Ishikawa (cell line): ENCODE measurements at regions not wholly inside any gene's neighbourhood (a gene's known extent, or its start where the extent isn't known, plus 50 kb on each side); places are given as distances from the start of the nearest gene placed in this dataset.

ENCODE experiments used
- CEBPB ChIP-seq: IDR thresholded peaks from 2 replicates; pipeline ENCODE4 v1.6.1; 2012
- CREB1 ChIP-seq: IDR thresholded peaks from 2 replicates; pipeline ENCODE4 v1.6.1; 2012; ENCODE audit warnings: low read depth
- EGR1 ChIP-seq: IDR thresholded peaks from 2 replicates; pipeline ENCODE4 v1.6.1; 2012
- EP300 ChIP-seq: IDR thresholded peaks from 2 replicates; pipeline ENCODE4 v1.6.1; 2012; ENCODE audit warnings: borderline replicate concordance
- FOXM1 ChIP-seq: IDR thresholded peaks from 2 replicates; pipeline ENCODE4 v1.6.1; 2012; ENCODE audit warnings: low read depth, borderline replicate concordance
- MAX ChIP-seq: IDR thresholded peaks from 2 replicates; pipeline ENCODE4 v1.6.1; 2012
- NFIC ChIP-seq: IDR thresholded peaks from 2 replicates; pipeline ENCODE4 v1.6.1; 2012
- RAD21 ChIP-seq: IDR thresholded peaks from 2 replicates; pipeline ENCODE4 v1.6.1; 2012; ENCODE audit warnings: low read depth
- REST ChIP-seq: IDR thresholded peaks from 2 replicates; pipeline ENCODE4 v1.6.1; 2012; ENCODE audit warnings: low read depth, mild to moderate bottlenecking
- TAF1 ChIP-seq: IDR thresholded peaks from 2 replicates; pipeline ENCODE4 v1.6.1; 2012; ENCODE audit warnings: low read depth, mild to moderate bottlenecking
- TCF12 ChIP-seq: IDR thresholded peaks from 2 replicates; pipeline ENCODE4 v1.6.1; 2012; ENCODE audit warnings: low read depth
- TEAD4 ChIP-seq: IDR thresholded peaks from 2 replicates; pipeline ENCODE4 v1.6.1; 2012
- USF1 ChIP-seq: IDR thresholded peaks from 2 replicates; pipeline ENCODE4 v1.6.1; 2012
- YY1 ChIP-seq: IDR thresholded peaks from 2 replicates; pipeline ENCODE4 v1.6.1; 2012; ENCODE audit warnings: low read depth
- ZBTB7A ChIP-seq: IDR thresholded peaks from 2 replicates; pipeline ENCODE4 v1.6.1; 2012; ENCODE audit warnings: low read depth

GRCh38 chr2:157989227-157989626, 112.4 kb upstream of the UPP2 start:
- TF ChIP-seq ZBTB7A (no peak), YY1 (no peak), RAD21 (no peak), CREB1 (no peak), TEAD4 (no peak), TAF1 (no peak), USF1 (no peak), TCF12 (no peak), NFIC (no peak), CEBPB (no peak), FOXM1 (no peak), REST (no peak), MAX (no peak), EP300 (no peak), EGR1 (no peak)

GRCh38 chr2:157986761-157987160, 110.6 kb upstream of the ACVR1 start:
- no peak for TF ChIP-seq RAD21
- TF ChIP-seq TCF12: no peak
- TF ChIP-seq FOXM1: no peak
- TF ChIP-seq USF1: no peak
- no peak for TF ChIP-seq CEBPB

- TF ChIP-seq RAD21 (no peak), EP300 (no peak), REST (no peak), TAF1 (no peak), NFIC (no peak), EGR1 (no peak), USF1 (no peak), CEBPB (no peak), CREB1 (no peak), FOXM1 (no peak)
Observed at GRCh38 chr2:157984866-157985265, 108.7 kb upstream of the ACVR1 start.

GRCh38 chr2:157980020-157980419, 103.9 kb upstream of the ACVR1 start:
- TF ChIP-seq TEAD4: no peak
- TF ChIP-seq MAX: no peak
- TF ChIP-seq FOXM1: no peak
- TF ChIP-seq EP300: no peak
- TF ChIP-seq RAD21: no peak
- TF ChIP-seq CEBPB: no peak
- TF ChIP-seq USF1: no peak
- TF ChIP-seq CREB1: no peak
- no peak for TF ChIP-seq NFIC
- TF ChIP-seq TCF12: no peak
- no peak for TF ChIP-seq ZBTB7A
- no peak for TF ChIP-seq REST
- TF ChIP-seq EGR1: no peak
